GM12878 (cell line): ENCODE measurements at regions not wholly inside any gene's neighbourhood (a gene's known extent, or its start where the extent isn't known, plus 50 kb on each side); places are given as distances from the start of the nearest gene placed in this dataset.
A peak's percentile ranks its signal among the peaks of the same experiment; 100 is the strongest.

Experiments
- EED ChIP-seq: sonication (generic); IDR thresholded peaks from 2 replicates; pipeline ENCODE4 v1.6.1; 2016; ENCODE audit warnings: antibody characterized with exemption, low read depth
- EP300 ChIP-seq, 2 experiments: fragments of 150-350 bp in 1 of 2; IDR thresholded peaks; 2 replicates each; pipeline ENCODE4 v1.6.1; 2011 to 2012; ENCODE audit warnings: low read depth in 2 of 2, low read length in 2 of 2, borderline replicate concordance in 1 of 2, improper control_type of control experiment in 1 of 2, inconsistent platforms in 1 of 2; ENCODE audit not compliant: control insufficient read depth in 1 of 2
- IKZF2 ChIP-seq, 2 experiments: fragments of 450-650 bp; IDR thresholded peaks; 2 replicates each; pipeline ENCODE4 v1.6.1; 2017; ENCODE audit warnings: mild to moderate bottlenecking in 2 of 2, moderate library complexity in 2 of 2
- IRF4 ChIP-seq: IDR thresholded peaks from 2 replicates; pipeline ENCODE4 v1.6.1; 2011; ENCODE audit warnings: low read depth, low read length
- LARP7 ChIP-seq: fragments of 450-650 bp; IDR thresholded peaks from 2 replicates; pipeline ENCODE4 v1.6.1; 2017; ENCODE audit warnings: mild to moderate bottlenecking
- MTA2 ChIP-seq: fragments of 450-650 bp; IDR thresholded peaks from 2 replicates; pipeline ENCODE4 v1.6.1; 2016; ENCODE audit warnings: low read depth, mild to moderate bottlenecking, moderate library complexity
- MTA3 ChIP-seq: IDR thresholded peaks from 2 replicates; pipeline ENCODE4 v1.6.1; 2012; ENCODE audit warnings: low read length, inconsistent platforms, borderline replicate concordance
- MYB ChIP-seq: fragments of 150-350 bp; IDR thresholded peaks from 2 replicates; pipeline ENCODE4 v1.6.1; 2014; ENCODE audit warnings: mild to moderate bottlenecking, low read depth, low read length, borderline replicate concordance
- NBN ChIP-seq: fragments of 450-650 bp; IDR thresholded peaks from 2 replicates; pipeline ENCODE4 v1.6.1; 2016
- RUNX3 ChIP-seq: IDR thresholded peaks from 2 replicates; pipeline ENCODE4 v1.6.1; 2012; ENCODE audit warnings: low read length, inconsistent platforms
- SP1 ChIP-seq: IDR thresholded peaks from one replicate; pipeline ENCODE4 v1.6.1; 2011; ENCODE audit warnings: low read depth, low read length
- SPI1 ChIP-seq: IDR thresholded peaks from 2 replicates; pipeline ENCODE4 v1.6.1; 2011; ENCODE audit warnings: low read depth, mild to moderate bottlenecking, low read length, moderate library complexity, borderline replicate concordance; ENCODE audit not compliant: insufficient read depth
- SUZ12 ChIP-seq: fragments of 200-600 bp; sonication (generic); IDR thresholded peaks from one replicate; pipeline ENCODE4 v1.6.1; 2018; ENCODE audit warnings: antibody characterized with exemption, mild to moderate bottlenecking; ENCODE audit not compliant: unreplicated experiment
- TARDBP ChIP-seq: IDR thresholded peaks from 2 replicates; pipeline ENCODE4 v1.6.1; 2016; ENCODE audit warnings: borderline replicate concordance
- TF ChIP-seq, protein P1 (sequence below): IDR thresholded peaks from 2 replicates; pipeline ENCODE4 v1.6.1; 2012; ENCODE audit warnings: improper control_type of control experiment, low read depth, low read length; ENCODE audit not compliant: insufficient replicate concordance
- TF ChIP-seq, protein P2 (sequence below): IDR thresholded peaks from 2 replicates; pipeline ENCODE4 v1.6.1; 2012; ENCODE audit warnings: low read length, inconsistent platforms
- TF ChIP-seq, protein P3 (sequence below): fragments of 450-650 bp; IDR thresholded peaks from 2 replicates; pipeline ENCODE4 v1.6.1; 2017; ENCODE audit warnings: mild to moderate bottlenecking, moderate library complexity
- TF ChIP-seq, protein P4 (sequence below): IDR thresholded peaks from 2 replicates; pipeline ENCODE4 v1.6.1; 2011; ENCODE audit warnings: borderline replicate concordance, low read depth, mild to moderate bottlenecking, moderate library complexity, low read length; ENCODE audit not compliant: insufficient read depth, poor library complexity, severe bottlenecking

DNA sequence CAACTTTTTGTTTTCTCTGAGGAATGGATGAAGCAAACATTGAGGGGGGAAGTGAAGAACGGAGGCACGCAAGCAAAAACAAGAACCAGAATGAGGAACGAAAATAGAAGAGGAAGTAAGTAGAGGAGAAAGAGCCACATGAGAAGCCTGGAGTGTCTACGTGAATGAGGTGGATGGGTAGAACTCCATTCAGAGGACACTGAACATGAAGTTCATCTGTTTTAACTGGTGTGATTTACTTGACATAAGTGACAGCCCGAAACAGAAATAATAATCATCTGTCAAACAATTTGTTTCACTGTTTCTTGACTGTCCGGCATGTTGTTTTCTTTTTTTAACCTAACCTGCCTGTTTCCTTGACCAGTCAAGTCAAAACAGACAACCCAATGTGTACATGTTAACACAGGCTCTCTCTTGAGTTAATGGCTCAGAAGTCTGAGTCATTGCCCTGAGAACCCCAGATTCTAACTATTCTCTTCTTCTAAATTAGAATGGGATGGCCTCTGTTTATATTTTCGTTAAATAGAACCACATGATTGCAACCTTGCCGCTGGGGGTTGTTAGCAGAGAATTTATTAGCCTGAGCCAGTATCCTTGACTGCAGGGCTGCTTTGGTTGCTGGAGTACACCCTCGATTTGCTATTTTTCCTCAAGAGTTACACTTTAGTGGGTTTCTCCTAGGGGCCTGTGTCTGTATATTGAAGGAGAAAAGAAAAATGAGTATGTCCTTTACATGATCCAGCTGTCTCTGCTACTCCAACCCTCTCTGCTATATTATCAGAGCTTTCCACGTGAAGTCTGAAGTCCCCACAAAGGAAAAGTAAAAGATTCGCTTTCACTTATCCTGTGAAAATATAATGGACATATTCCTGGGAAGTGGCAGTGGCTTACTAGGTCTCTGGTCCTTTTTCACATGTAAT lies 151.7 kb downstream of the ZC3H11B start (continued):
- TF ChIP-seq, protein P1, sequence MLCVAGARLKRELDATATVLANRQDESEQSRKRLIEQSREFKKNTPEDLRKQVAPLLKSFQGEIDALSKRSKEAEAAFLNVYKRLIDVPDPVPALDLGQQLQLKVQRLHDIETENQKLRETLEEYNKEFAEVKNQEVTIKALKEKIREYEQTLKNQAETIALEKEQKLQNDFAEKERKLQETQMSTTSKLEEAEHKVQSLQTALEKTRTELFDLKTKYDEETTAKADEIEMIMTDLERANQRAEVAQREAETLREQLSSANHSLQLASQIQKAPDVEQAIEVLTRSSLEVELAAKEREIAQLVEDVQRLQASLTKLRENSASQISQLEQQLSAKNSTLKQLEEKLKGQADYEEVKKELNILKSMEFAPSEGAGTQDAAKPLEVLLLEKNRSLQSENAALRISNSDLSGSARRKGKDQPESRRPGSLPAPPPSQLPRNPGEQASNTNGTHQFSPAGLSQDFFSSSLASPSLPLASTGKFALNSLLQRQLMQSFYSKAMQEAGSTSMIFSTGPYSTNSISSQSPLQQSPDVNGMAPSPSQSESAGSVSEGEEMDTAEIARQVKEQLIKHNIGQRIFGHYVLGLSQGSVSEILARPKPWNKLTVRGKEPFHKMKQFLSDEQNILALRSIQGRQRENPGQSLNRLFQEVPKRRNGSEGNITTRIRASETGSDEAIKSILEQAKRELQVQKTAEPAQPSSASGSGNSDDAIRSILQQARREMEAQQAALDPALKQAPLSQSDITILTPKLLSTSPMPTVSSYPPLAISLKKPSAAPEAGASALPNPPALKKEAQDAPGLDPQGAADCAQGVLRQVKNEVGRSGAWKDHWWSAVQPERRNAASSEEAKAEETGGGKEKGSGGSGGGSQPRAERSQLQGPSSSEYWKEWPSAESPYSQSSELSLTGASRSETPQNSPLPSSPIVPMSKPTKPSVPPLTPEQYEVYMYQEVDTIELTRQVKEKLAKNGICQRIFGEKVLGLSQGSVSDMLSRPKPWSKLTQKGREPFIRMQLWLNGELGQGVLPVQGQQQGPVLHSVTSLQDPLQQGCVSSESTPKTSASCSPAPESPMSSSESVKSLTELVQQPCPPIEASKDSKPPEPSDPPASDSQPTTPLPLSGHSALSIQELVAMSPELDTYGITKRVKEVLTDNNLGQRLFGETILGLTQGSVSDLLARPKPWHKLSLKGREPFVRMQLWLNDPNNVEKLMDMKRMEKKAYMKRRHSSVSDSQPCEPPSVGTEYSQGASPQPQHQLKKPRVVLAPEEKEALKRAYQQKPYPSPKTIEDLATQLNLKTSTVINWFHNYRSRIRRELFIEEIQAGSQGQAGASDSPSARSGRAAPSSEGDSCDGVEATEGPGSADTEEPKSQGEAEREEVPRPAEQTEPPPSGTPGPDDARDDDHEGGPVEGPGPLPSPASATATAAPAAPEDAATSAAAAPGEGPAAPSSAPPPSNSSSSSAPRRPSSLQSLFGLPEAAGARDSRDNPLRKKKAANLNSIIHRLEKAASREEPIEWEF = peak; percentile 41
- TF ChIP-seq, protein P2, sequence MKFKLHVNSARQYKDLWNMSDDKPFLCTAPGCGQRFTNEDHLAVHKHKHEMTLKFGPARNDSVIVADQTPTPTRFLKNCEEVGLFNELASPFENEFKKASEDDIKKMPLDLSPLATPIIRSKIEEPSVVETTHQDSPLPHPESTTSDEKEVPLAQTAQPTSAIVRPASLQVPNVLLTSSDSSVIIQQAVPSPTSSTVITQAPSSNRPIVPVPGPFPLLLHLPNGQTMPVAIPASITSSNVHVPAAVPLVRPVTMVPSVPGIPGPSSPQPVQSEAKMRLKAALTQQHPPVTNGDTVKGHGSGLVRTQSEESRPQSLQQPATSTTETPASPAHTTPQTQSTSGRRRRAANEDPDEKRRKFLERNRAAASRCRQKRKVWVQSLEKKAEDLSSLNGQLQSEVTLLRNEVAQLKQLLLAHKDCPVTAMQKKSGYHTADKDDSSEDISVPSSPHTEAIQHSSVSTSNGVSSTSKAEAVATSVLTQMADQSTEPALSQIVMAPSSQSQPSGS = peak; percentile 88
- TF ChIP-seq LARP7 (no peak), MTA2 (peak; percentile 87), NBN (peak; percentile 67), MTA3 (peak; percentile 62), SUZ12 (no peak), MYB (no peak), IRF4 (peak; percentile 82), EP300 (IDR thresholded peaks at IDR 0.05; ENCODE audit: borderline replicate concordance in 1 of 2, control insufficient read depth in 1 of 2, low read depth in 2 of 2, low read length in 2 of 2) (peak in 1 of 2 experiments; percentile 76; a peak in 1 of 4 replicates), SPI1 (peak; percentile 88), SP1 (peak; percentile 75), RUNX3 (peak; percentile 83), EED (peak; percentile 72), IKZF2 (IDR thresholded peaks at IDR 0.05) (peak; percentile 77 to 89), TARDBP (no peak)
- TF ChIP-seq, protein P3, sequence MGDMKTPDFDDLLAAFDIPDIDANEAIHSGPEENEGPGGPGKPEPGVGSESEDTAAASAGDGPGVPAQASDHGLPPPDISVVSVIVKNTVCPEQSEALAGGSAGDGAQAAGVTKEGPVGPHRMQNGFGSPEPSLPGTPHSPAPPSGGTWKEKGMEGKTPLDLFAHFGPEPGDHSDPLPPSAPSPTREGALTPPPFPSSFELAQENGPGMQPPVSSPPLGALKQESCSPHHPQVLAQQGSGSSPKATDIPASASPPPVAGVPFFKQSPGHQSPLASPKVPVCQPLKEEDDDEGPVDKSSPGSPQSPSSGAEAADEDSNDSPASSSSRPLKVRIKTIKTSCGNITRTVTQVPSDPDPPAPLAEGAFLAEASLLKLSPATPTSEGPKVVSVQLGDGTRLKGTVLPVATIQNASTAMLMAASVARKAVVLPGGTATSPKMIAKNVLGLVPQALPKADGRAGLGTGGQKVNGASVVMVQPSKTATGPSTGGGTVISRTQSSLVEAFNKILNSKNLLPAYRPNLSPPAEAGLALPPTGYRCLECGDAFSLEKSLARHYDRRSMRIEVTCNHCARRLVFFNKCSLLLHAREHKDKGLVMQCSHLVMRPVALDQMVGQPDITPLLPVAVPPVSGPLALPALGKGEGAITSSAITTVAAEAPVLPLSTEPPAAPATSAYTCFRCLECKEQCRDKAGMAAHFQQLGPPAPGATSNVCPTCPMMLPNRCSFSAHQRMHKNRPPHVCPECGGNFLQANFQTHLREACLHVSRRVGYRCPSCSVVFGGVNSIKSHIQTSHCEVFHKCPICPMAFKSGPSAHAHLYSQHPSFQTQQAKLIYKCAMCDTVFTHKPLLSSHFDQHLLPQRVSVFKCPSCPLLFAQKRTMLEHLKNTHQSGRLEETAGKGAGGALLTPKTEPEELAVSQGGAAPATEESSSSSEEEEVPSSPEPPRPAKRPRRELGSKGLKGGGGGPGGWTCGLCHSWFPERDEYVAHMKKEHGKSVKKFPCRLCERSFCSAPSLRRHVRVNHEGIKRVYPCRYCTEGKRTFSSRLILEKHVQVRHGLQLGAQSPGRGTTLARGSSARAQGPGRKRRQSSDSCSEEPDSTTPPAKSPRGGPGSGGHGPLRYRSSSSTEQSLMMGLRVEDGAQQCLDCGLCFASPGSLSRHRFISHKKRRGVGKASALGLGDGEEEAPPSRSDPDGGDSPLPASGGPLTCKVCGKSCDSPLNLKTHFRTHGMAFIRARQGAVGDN = peak; percentile 59
- TF ChIP-seq, protein P4, sequence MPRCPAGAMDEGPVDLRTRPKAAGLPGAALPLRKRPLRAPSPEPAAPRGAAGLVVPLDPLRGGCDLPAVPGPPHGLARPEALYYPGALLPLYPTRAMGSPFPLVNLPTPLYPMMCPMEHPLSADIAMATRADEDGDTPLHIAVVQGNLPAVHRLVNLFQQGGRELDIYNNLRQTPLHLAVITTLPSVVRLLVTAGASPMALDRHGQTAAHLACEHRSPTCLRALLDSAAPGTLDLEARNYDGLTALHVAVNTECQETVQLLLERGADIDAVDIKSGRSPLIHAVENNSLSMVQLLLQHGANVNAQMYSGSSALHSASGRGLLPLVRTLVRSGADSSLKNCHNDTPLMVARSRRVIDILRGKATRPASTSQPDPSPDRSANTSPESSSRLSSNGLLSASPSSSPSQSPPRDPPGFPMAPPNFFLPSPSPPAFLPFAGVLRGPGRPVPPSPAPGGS = peak; percentile 72
